Small intestine (tissue), 7 donors: ENCODE measurements at regions not wholly inside any gene's neighbourhood (a gene's known extent, or its start where the extent isn't known, plus 50 kb on each side); places are given as distances from the start of the nearest gene placed in this dataset.

Source experiments
- DNase-seq, 2 donors: peaks; one replicate each; pipeline versions ENCODE4 v3.0.0 to v3.0.0-alpha.2; 2013
- FAIRE-seq: peaks from 2 replicates; lab custom pipeline; 2012; peaks lifted over from hg19 to GRCh38; lab: Jason Lieb, UNC
- H3K27ac ChIP-seq, 3 donors: one replicate each; pipeline ENCODE4 v1.5.1; 2013; ENCODE audit warnings: low read length in 2 of 3, mild to moderate bottlenecking in 2 of 3, control low read depth in 1 of 3, inconsistent platforms in 1 of 3, low read depth in 1 of 3, moderate library complexity in 1 of 3
- H3K27me3 ChIP-seq, 3 donors: one replicate each; pipeline ENCODE4 v1.6.1; 2013; ENCODE audit warnings: low read length in 3 of 3, inconsistent platforms in 1 of 3; ENCODE audit not compliant: control insufficient read depth in 3 of 3, insufficient read depth in 3 of 3
- H3K36me3 ChIP-seq, 3 donors: one replicate each; pipeline ENCODE4 v1.6.1; 2013; ENCODE audit warnings: low read length in 3 of 3, inconsistent platforms in 1 of 3, low read depth in 1 of 3, mild to moderate bottlenecking in 1 of 3, moderate library complexity in 1 of 3; ENCODE audit not compliant: control insufficient read depth in 3 of 3, insufficient read depth in 2 of 3
- H3K4me1 ChIP-seq, 3 donors: one replicate each; pipeline ENCODE4 v1.6.1; 2013; ENCODE audit warnings: low read length in 2 of 3, inconsistent platforms in 1 of 3, low read depth in 1 of 3, mild to moderate bottlenecking in 1 of 3, moderate library complexity in 1 of 3; ENCODE audit not compliant: control insufficient read depth in 3 of 3, insufficient read depth in 2 of 3
- H3K4me3 ChIP-seq, 3 donors: one replicate each; pipeline ENCODE4 v1.5.1; 2013; ENCODE audit warnings: low read length in 3 of 3, control low read depth in 1 of 3, inconsistent platforms in 1 of 3, low read depth in 1 of 3, mild to moderate bottlenecking in 1 of 3, moderate library complexity in 1 of 3
- H3K9me3 ChIP-seq, 2 donors: one replicate each; pipeline ENCODE4 v1.6.1; 2013; ENCODE audit warnings: low read depth in 1 of 2, low read length in 1 of 2; ENCODE audit not compliant: control insufficient read depth in 2 of 2, insufficient read depth in 1 of 2
- WGBS, 3 donors: extraction: QIAGEN DNeasy Blood & Tissue Kit; methylation state at CpG; one replicate each; pipeline ENCODE4 v1.1.7; 2013; 5-methylcytosine and 5-hydroxymethylcytosine counted together
- donor health status: healthy with polysubstance abuse.
- donor health status: control.
- donor health status: control.
- donor health status: Bipolar disorder and iron deficiency.
- donor health status: healthy.

DNA sequence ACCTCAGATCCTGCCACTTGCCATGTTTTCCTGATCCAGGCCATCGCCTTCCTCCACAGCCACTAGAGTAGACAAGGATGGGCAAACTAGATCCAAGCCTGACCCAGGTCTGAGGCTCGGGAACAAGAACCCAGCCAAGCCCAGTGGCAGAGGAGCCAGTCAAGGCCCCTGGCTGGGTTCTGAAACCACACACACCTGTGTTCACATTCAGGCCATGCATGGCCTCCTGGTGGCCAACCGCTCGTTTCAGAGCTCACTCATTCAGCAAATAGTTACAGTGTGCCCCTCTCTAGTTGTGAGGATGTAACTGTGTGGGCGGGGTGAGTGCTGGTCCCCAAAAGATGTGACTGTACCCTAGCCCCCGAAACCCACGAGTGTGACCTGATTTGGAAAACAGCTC lies 337.6 kb downstream of the CTTN start:
- H3K36me3 ChIP-seq, result peaks cover 0 to 14% (median 0%) of the 10 kb centered on the region in 3 donors
- H3K4me1 ChIP-seq, result no peaks in the 10 kb centered on the region
- 84 to 92% (median 84%) methylated on average over 7 of the region's 7 CpGs for WGBS, 3 donors
- no peak for FAIRE-seq
- H3K27ac ChIP-seq, result no peak overlapping the region
- no peaks in the 10 kb centered on the region for H3K27me3 ChIP-seq
- peaks cover 0 to 5% of the 10 kb centered on the region in 2 donors for H3K9me3 ChIP-seq
- no peak overlapping the region for H3K4me3 ChIP-seq
- no peak for DNase-seq

- FAIRE-seq (no peak), DNase-seq (no peak)
- no peak overlapping the region for H3K27ac ChIP-seq
- H3K4me3 ChIP-seq, result no peak overlapping the region
- H3K9me3 ChIP-seq, result peaks cover 0 to 4% of the 10 kb centered on the region in 2 donors
- WGBS, 3 donors, result 78 to 87% (median 84%) methylated on average over 9 of the region's 9 CpGs
- H3K4me1 ChIP-seq, result no peaks in the 10 kb centered on the region
- peaks cover 0 to 14% (median 0%) of the 10 kb centered on the region in 3 donors for H3K36me3 ChIP-seq
- H3K27me3 ChIP-seq, result no peaks in the 10 kb centered on the region
These were observed 338.1 kb downstream of the CTTN start for GRCh38 chr11:70736461-70736860.

DNA sequence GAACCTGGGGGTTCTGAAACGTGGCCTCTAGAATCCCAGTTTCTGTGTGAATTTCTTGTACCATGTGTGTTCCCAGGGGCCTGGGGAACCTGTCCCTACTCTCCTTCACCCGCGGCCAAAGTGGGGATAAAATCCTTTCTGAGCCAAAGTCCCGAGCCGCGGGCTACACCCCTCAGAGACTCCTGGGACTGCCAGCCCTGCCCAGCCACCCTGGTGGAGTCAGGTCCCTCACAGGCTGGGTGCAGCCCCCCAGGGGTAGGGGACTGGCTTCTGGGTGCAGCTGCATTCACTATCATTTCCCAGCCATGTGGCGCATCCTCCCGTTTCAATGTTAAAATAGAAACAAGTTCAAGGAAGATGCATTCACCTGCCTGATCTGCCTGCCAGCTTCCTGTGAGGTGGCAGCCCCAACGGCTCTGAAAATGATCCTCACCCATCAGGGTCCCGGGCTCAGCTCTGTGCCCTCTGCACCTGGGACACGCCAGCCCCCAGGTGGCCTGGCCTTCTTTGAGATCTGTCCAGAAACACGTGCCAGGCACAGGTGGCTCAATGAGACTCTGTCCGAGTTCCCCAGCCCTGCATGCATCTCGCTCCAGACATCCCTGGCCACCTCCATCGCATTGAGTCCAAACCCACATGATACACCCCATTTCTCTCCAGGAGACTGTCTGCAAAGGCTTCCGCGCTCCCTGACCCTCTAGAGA lies 338.8 kb downstream of the CTTN start:
- Histone ChIP-seq H3K36me3 (peaks cover 0 to 8% (median 0%) of the 10 kb centered on the region in 3 donors), H3K27ac (no peak overlapping the region), H3K4me3 (no peak overlapping the region), H3K4me1 (no peaks in the 10 kb centered on the region), H3K27me3 (no peaks in the 10 kb centered on the region), H3K9me3 (no peaks in the 10 kb centered on the region)
- WGBS, 3 donors, result 85 to 90% (median 89%) methylated on average over 17 of the region's 17 CpGs
- FAIRE-seq (no peak), DNase-seq (no peak)

GRCh38 chr11:70737816-70738630 lies 339.7 kb downstream of the CTTN start:
- WGBS, 3 donors, result 90 to 95% (median 90%) methylated on average over 31 of the region's 31 CpGs
- Histone ChIP-seq H3K4me1 (peaks cover 0 to 5% (median 0%) of the 10 kb centered on the region in 3 donors), H3K27me3 (no peaks in the 10 kb centered on the region), H3K27ac (no peak overlapping the region), H3K9me3 (no peaks in the 10 kb centered on the region), H3K36me3 (peaks cover 0 to 8% (median 0%) of the 10 kb centered on the region in 3 donors), H3K4me3 (no peak overlapping the region)
- DNase-seq (no peak), FAIRE-seq (no peak)

DNA sequence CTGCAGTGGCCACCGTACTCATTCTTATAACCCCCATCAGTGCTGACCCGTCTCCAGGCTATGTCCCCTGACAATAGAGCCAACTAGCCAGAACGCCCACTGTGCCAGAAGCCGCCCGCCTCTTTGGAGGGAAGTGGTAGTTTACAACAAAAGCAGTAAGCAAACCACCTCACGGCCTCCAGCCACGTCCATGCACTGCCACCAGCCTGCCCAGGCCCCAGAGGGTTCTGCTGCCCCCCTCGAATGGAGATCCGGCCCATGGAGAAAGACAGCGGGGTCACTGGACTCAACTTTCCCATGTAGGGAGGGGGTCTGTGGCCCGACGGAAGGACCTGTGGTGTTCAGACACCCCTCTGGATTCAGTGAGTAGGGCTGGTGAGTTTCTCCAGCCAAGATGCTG lies 340.3 kb downstream of the CTTN start:
- Histone ChIP-seq H3K27me3 (no peaks in the 10 kb centered on the region), H3K4me1 (peaks cover 0 to 9% (median 0%) of the 10 kb centered on the region in 3 donors), H3K4me3 (no peak overlapping the region), H3K36me3 (peaks cover 0 to 8% (median 0%) of the 10 kb centered on the region in 3 donors), H3K9me3 (no peaks in the 10 kb centered on the region), H3K27ac (no peak overlapping the region)
- no peak for DNase-seq
- no peak for FAIRE-seq
- 90 to 95% (median 94%) methylated on average over 12 of the region's 12 CpGs for WGBS, 3 donors

GRCh38 chr11:70739091-70739490 lies 340.8 kb downstream of the CTTN start:
- Histone ChIP-seq H3K27me3 (no peaks in the 10 kb centered on the region), H3K4me3 (no peak overlapping the region), H3K27ac (no peak overlapping the region), H3K4me1 (peaks cover 0 to 9% (median 0%) of the 10 kb centered on the region in 3 donors), H3K9me3 (no peaks in the 10 kb centered on the region), H3K36me3 (peaks cover 0 to 8% (median 0%) of the 10 kb centered on the region in 3 donors)
- WGBS, 3 donors, result 86 to 92% (median 90%) methylated on average over 8 of the region's 8 CpGs
- no peak for FAIRE-seq
- no peak for DNase-seq

- Histone ChIP-seq H3K27ac (no peak overlapping the region), H3K27me3 (no peaks in the 10 kb centered on the region), H3K4me3 (no peak overlapping the region), H3K9me3 (no peaks in the 10 kb centered on the region), H3K36me3 (peaks cover 0 to 8% (median 0%) of the 10 kb centered on the region in 3 donors), H3K4me1 (peaks cover 0 to 9% (median 0%) of the 10 kb centered on the region in 3 donors)
- DNase-seq (no peak), FAIRE-seq (no peak)
- 77 to 87% (median 81%) methylated on average over 20 of the region's 20 CpGs for WGBS, 3 donors
These were observed 341.6 kb downstream of the CTTN start for GRCh38 chr11:70739811-70740487.

DNA sequence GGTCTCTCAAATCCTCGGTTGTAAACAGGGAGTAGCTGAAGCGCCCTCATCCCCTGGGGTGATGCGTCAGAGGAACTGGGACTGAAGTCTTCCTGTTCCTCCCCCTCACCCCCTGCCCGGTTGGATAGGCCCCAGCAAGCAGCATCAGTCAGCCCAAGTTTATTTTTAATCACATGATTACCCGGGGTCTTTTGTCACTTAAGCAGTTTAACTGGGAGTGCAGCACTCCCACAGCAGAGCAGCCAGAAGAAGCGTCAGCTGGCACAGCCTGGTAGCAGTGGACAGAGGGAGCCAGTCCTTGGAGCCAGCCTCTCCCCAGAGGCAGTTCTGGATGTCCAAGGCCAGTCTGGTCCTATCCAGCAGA lies 342.1 kb downstream of the CTTN start:
- H3K27ac ChIP-seq, result no peak overlapping the region
- no peaks in the 10 kb centered on the region for H3K9me3 ChIP-seq
- FAIRE-seq (no peak), DNase-seq (no peak)
- H3K4me3 ChIP-seq, result no peak overlapping the region
- peaks cover 0 to 10% (median 0%) of the 10 kb centered on the region in 3 donors for H3K36me3 ChIP-seq
- WGBS, 3 donors, result 61 to 87% (median 79%) methylated on average over 6 of the region's 6 CpGs
- peaks cover 0 to 9% (median 0%) of the 10 kb centered on the region in 3 donors for H3K4me1 ChIP-seq
- no peaks in the 10 kb centered on the region for H3K27me3 ChIP-seq
